ENCODE measurements at regions not wholly inside any gene's neighbourhood (a gene's known extent, or its start where the extent isn't known, plus 50 kb on each side); places are given as distances from the start of the nearest gene placed in this dataset.
"Not testable (repeated sequence)": the region's sequence is repeated elsewhere in the genome, so short reads cannot be mapped to it uniquely, and the experiment has no call there.

GRCh38 chr3:30475038-30475808 is 131.2 kb upstream of the TGFBR2 start:
- DNase-seq, result no peak

GRCh38 chr3:30475809-30476178 is 130.6 kb upstream of the TGFBR2 start:
- no peak for DNase-seq

GRCh38 chr3:30476368-30477084 is 129.9 kb upstream of the TGFBR2 start:
- DNase-seq, result no peak

GRCh38 chr3:30477149-30477921 is 129.1 kb upstream of the TGFBR2 start:
- no peak for DNase-seq

- not testable (repeated sequence) for DNase-seq
Measured at GRCh38 chr3:30479737-30480136, 126.7 kb upstream of the TGFBR2 start.

- not testable (repeated sequence) for DNase-seq
Measured at GRCh38 chr3:30480156-30480555, 126.2 kb upstream of the TGFBR2 start.

GRCh38 chr3:30480587-30480986 is 125.8 kb upstream of the TGFBR2 start:
- DNase-seq, result no peak

GRCh38 chr3:30481241-30481640 is 125.2 kb upstream of the TGFBR2 start:
- DNase-seq, result no peak

GRCh38 chr3:30484229-30484628 is 122.2 kb upstream of the TGFBR2 start:
- not testable (repeated sequence) for DNase-seq

GRCh38 chr3:30486368-30486767 is 120.0 kb upstream of the TGFBR2 start:
- DNase-seq, result no peak

- no peak for DNase-seq
Measured at GRCh38 chr3:30488070-30488756, 118.2 kb upstream of the TGFBR2 start.

GRCh38 chr3:30492322-30493192 is 113.8 kb upstream of the TGFBR2 start:
- DNase-seq, result no peak

GRCh38 chr3:30493911-30494311 is 112.5 kb upstream of the TGFBR2 start:
- no peak for DNase-seq

GRCh38 chr3:30495172-30496065 is 111.0 kb upstream of the TGFBR2 start:
- no peak for DNase-seq

- peak; percentile 65 for DNase-seq
Measured at GRCh38 chr3:30496066-30496966, 110.1 kb upstream of the TGFBR2 start.

- no peak for DNase-seq
Measured at GRCh38 chr3:30498587-30498967, 107.8 kb upstream of the TGFBR2 start.

- no peak for DNase-seq
Measured at GRCh38 chr3:30500666-30501399, 105.6 kb upstream of the TGFBR2 start.

GRCh38 chr3:30501526-30501925 is 104.9 kb upstream of the TGFBR2 start:
- DNase-seq, result no peak
